Lung (tissue), 11 donors: ENCODE measurements at regions not wholly inside any gene's neighbourhood (a gene's known extent, or its start where the extent isn't known, plus 50 kb on each side); places are given as distances from the start of the nearest gene placed in this dataset.
A peak's percentile ranks its signal among the peaks of the same experiment; 100 is the strongest.

Source experiments
- ATAC-seq: fragments of 200-7000 bp; cut with Tn5 transposase; one replicate; pipeline ENCODE4 v1.9.1; 2020; ENCODE audit warnings: moderate number of reproducible peaks; ENCODE audit not compliant: insufficient read depth, low FRiP score
- DNase-seq, 3 donors: peaks; one replicate each; pipeline ENCODE4 v3.0.0-alpha.2; 2013 to 2017
- H3K27ac ChIP-seq, 2 donors: one replicate each; pipeline ENCODE4 v1.5.1; 2013; ENCODE audit warnings: mild to moderate bottlenecking in 2 of 2, moderate library complexity in 2 of 2, control low read depth in 1 of 2, inconsistent platforms in 1 of 2, low read depth in 1 of 2, low read length in 1 of 2
- H3K27me3 ChIP-seq, 3 donors: one replicate each; pipeline ENCODE4 v1.5.1; 2013; ENCODE audit warnings: low read length in 2 of 3; ENCODE audit not compliant: control insufficient read depth in 3 of 3, insufficient read depth in 3 of 3
- H3K36me3 ChIP-seq, 4 donors: one replicate each; pipeline ENCODE4 v1.5.1; 2013; ENCODE audit warnings: low read length in 4 of 4, mild to moderate bottlenecking in 1 of 4, moderate library complexity in 1 of 4; ENCODE audit not compliant: control insufficient read depth in 4 of 4, insufficient read depth in 4 of 4
- H3K4me1 ChIP-seq, 5 donors: one replicate each; pipeline ENCODE4 v1.5.1; 2013; ENCODE audit warnings: low read length in 5 of 5, mild to moderate bottlenecking in 2 of 5, moderate library complexity in 1 of 5; ENCODE audit not compliant: control insufficient read depth in 5 of 5, insufficient read depth in 5 of 5
- H3K4me3 ChIP-seq: one replicate; pipeline ENCODE4 v1.5.1; 2013; ENCODE audit warnings: mild to moderate bottlenecking, control low read depth, moderate library complexity
- H3K9ac ChIP-seq, 2 donors: one replicate each; pipeline ENCODE4 v1.5.1; 2013; ENCODE audit warnings: low read length in 2 of 2, control low read depth in 1 of 2; ENCODE audit not compliant: insufficient read depth in 1 of 2
- H3K9me3 ChIP-seq, 4 donors: one replicate each; pipeline ENCODE4 v1.5.1; 2013; ENCODE audit warnings: low read length in 3 of 4, mild to moderate bottlenecking in 1 of 4, moderate library complexity in 1 of 4; ENCODE audit not compliant: control insufficient read depth in 4 of 4, insufficient read depth in 3 of 4
- CTCF ChIP-seq: IDR thresholded peaks from 2 replicates; pipeline ENCODE4 v1.5.1; 2012; ENCODE audit warnings: mild to moderate bottlenecking; ENCODE audit errors: control extremely low read depth, extremely low read depth
- WGBS, 2 donors: extraction: QIAGEN DNeasy Blood & Tissue Kit; methylation state at CpG; one replicate each; pipeline ENCODE4 v1.1.7; 2013; 5-methylcytosine and 5-hydroxymethylcytosine counted together
- donor health status: control.
- donor health status: control.
- donor health status: Bipolar disorder and iron deficiency.
- donor health status: healthy.
- donor health status: DM: yes; HTN: yes; CAD: no.

GRCh38 chr14:53515276-53515675 is 362.2 kb upstream of the DDHD1 start:
- no peaks in the 10 kb centered on the region for H3K36me3 ChIP-seq
- ATAC-seq: no peak
- DNase-seq: no peak
- H3K4me3 ChIP-seq: no peak overlapping the region
- H3K27me3 ChIP-seq: no peaks in the 10 kb centered on the region
- no peaks in the 10 kb centered on the region for H3K9me3 ChIP-seq
- no peak overlapping the region for H3K27ac ChIP-seq
- H3K9ac ChIP-seq: no peak overlapping the region
- no peak for TF ChIP-seq CTCF
- peaks cover 0 to 5% (median 0%) of the 10 kb centered on the region in 5 donors for H3K4me1 ChIP-seq
- 52 to 56% methylated on average over 5 of the region's 5 CpGs for WGBS, 2 donors

DNA sequence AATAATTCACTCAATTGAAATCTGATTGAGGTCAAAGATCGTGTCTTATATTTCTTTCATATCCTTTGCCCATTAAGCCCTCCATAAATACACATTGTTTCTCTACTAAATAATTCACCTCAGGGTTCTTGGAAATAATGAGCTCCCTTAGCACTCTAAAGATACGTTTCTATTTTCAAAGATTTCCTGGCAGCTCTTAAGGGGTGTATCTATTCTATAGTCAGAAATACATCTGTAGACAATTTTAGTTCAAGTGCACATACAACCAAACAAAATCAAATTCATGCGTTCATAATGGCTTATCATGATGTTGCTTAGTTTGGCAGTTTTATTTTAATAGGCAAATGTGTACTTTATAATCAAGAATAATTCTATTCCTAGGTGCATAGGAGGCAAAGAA is 361.1 kb upstream of the DDHD1 start:
- DNase-seq (no peak), ATAC-seq (no peak)
- H3K36me3 ChIP-seq: no peaks in the 10 kb centered on the region
- TF ChIP-seq CTCF: no peak
- H3K27me3 ChIP-seq: no peaks in the 10 kb centered on the region
- no peak overlapping the region for H3K4me3 ChIP-seq
- WGBS, 2 donors: 89 to 94% methylated on average over 3 of the region's 3 CpGs
- H3K9ac ChIP-seq: no peak overlapping the region
- peaks cover 0 to 14% (median 4%) of the 10 kb centered on the region in 5 donors for H3K4me1 ChIP-seq
- H3K9me3 ChIP-seq: no peaks in the 10 kb centered on the region
- H3K27ac ChIP-seq: no peak overlapping the region

- ATAC-seq: no peak
- no peak for TF ChIP-seq CTCF
- no peaks in the 10 kb centered on the region for H3K27me3 ChIP-seq
- H3K36me3 ChIP-seq: no peaks in the 10 kb centered on the region
- peaks cover 0 to 17% (median 10%) of the 10 kb centered on the region in 5 donors for H3K4me1 ChIP-seq
- peak overlapping the region in 1 of 2 donors; percentile 74 for H3K9ac ChIP-seq
- H3K9me3 ChIP-seq: no peaks in the 10 kb centered on the region
- H3K4me3 ChIP-seq: no peak overlapping the region
- H3K27ac ChIP-seq: no peak overlapping the region
- no peak for DNase-seq
Measured at GRCh38 chr14:53510281-53510912, 357.3 kb upstream of the DDHD1 start.
